Activated CD8-positive, alpha-beta memory T cell treated with anti-CD3 and anti-CD28 coated beads for 36 hours (primary cell): ENCODE measurements at regions not wholly inside any gene's neighbourhood (a gene's known extent, or its start where the extent isn't known, plus 50 kb on each side); places are given as distances from the start of the nearest gene placed in this dataset.
"Not testable (repeated sequence)": the region's sequence is repeated elsewhere in the genome, so short reads cannot be mapped to it uniquely, and the experiment has no call there.

Experiments used
- CTCF ChIA-PET: fragments of 350-600 bp; sonication (Branson Sonifier 250); formaldehyde crosslinking; loops from one replicate; lab custom pipeline; 2021; ENCODE audit warnings: antibody characterized with exemption; lab: Charles Lee
- POLR2A ChIA-PET: fragments of 350-600 bp; sonication (Branson Sonifier 250); formaldehyde crosslinking; loops from one replicate; lab custom pipeline; 2021; ENCODE audit warnings: antibody characterized with exemption; lab: Charles Lee

- ChIA-PET CTCF (no interaction called here), POLR2A (no interaction called here)
Measured at GRCh38 chr15:81789403-81789802, 256.4 kb downstream of the MEX3B start.

GRCh38 chr15:81786776-81787175 lies 259.0 kb downstream of the MEX3B start:
- ChIA-PET CTCF (no interaction called here), POLR2A (no interaction called here)

GRCh38 chr15:81785679-81786078 lies 260.1 kb downstream of the MEX3B start:
- POLR2A ChIA-PET = no interaction called here
- CTCF ChIA-PET = no interaction called here

GRCh38 chr15:81785181-81785580 lies 260.6 kb downstream of the MEX3B start:
- ChIA-PET POLR2A (no interaction called here), CTCF (no interaction called here)

- POLR2A ChIA-PET = no interaction called here
- CTCF ChIA-PET = no interaction called here
Measured at GRCh38 chr15:81784751-81785150, 261.1 kb downstream of the MEX3B start.

GRCh38 chr15:81783586-81783985 lies 262.2 kb downstream of the MEX3B start:
- CTCF ChIA-PET = no interaction called here
- POLR2A ChIA-PET = no interaction called here

- CTCF ChIA-PET = no interaction called here
- POLR2A ChIA-PET = no interaction called here
Measured at GRCh38 chr15:81783076-81783475, 262.7 kb downstream of the MEX3B start.

- CTCF ChIA-PET = no interaction called here
- POLR2A ChIA-PET = no interaction called here
Measured at GRCh38 chr15:81781395-81781794, 264.4 kb downstream of the MEX3B start.

- ChIA-PET POLR2A (no interaction called here), CTCF (no interaction called here)
Measured at GRCh38 chr15:81780966-81781365, 264.9 kb downstream of the MEX3B start.

- ChIA-PET CTCF (no interaction called here), POLR2A (no interaction called here)
Measured at GRCh38 chr15:81779181-81779580, 266.6 kb downstream of the MEX3B start.

GRCh38 chr15:81777546-81777945 lies 268.3 kb downstream of the MEX3B start:
- ChIA-PET POLR2A (no interaction called here), CTCF (no interaction called here)

- ChIA-PET POLR2A (no interaction called here), CTCF (no interaction called here)
Measured at GRCh38 chr15:81776976-81777375, 268.8 kb downstream of the MEX3B start.

- CTCF ChIA-PET = interaction anchor here (0.6 kb wide), 1 partner anchor 24 kb away, joined by 5 read pairs; no protein-coding TSS in a partner anchor
- POLR2A ChIA-PET = not testable (repeated sequence)
Measured at GRCh38 chr15:81775779-81776178, 270.0 kb downstream of the MEX3B start.

- POLR2A ChIA-PET = no interaction called here
- CTCF ChIA-PET = no interaction called here
Measured at GRCh38 chr15:81774309-81774708, 271.5 kb downstream of the MEX3B start.

- ChIA-PET CTCF (no interaction called here), POLR2A (no interaction called here)
Measured at GRCh38 chr15:81768773-81769172, 277.0 kb downstream of the MEX3B start.

- POLR2A ChIA-PET = no interaction called here
Measured at GRCh38 chr15:81766829-81767475, 278.9 kb downstream of the MEX3B start.

GRCh38 chr15:81765816-81766215 lies 280.0 kb downstream of the MEX3B start:
- POLR2A ChIA-PET = no interaction called here
- CTCF ChIA-PET = no interaction called here

More at GRCh38 chr15:81766829-81767475, 278.9 kb downstream of the MEX3B start:
- CTCF ChIA-PET = no interaction called here

GRCh38 chr15:81763304-81763703 lies 282.5 kb downstream of the MEX3B start:
- ChIA-PET POLR2A (no interaction called here), CTCF (no interaction called here)

- POLR2A ChIA-PET = no interaction called here
Measured at GRCh38 chr15:81760686-81761085, 285.1 kb downstream of the MEX3B start.

GRCh38 chr15:81758818-81759284 lies 287.0 kb downstream of the MEX3B start:
- ChIA-PET POLR2A (no interaction called here), CTCF (no interaction called here)

More at GRCh38 chr15:81760686-81761085, 285.1 kb downstream of the MEX3B start:
- CTCF ChIA-PET = no interaction called here

GRCh38 chr15:81755626-81756025 lies 290.2 kb downstream of the MEX3B start:
- ChIA-PET CTCF (no interaction called here), POLR2A (no interaction called here)

GRCh38 chr15:81754078-81754477 lies 291.7 kb downstream of the MEX3B start:
- ChIA-PET POLR2A (no interaction called here), CTCF (no interaction called here)
